Upper lobe of right lung (tissue), 1 donor: ENCODE measurements at regions not wholly inside any gene's neighbourhood (a gene's known extent, or its start where the extent isn't known, plus 50 kb on each side); places are given as distances from the start of the nearest gene placed in this dataset.

Source experiments
- ATAC-seq: fragments of 200-7000 bp; cut with Tn5 transposase; one replicate; pipeline ENCODE4 v1.9.1; 2020; ENCODE audit warnings: mild to moderate bottlenecking, moderate library complexity
- DNase-seq: peaks from one replicate; pipeline ENCODE4 v3.0.0-alpha.2; 2020
- H3K27ac ChIP-seq: fragments of 200-600 bp; one replicate; pipeline ENCODE4 v1.8.0; 2022
- H3K27me3 ChIP-seq: fragments of 200-600 bp; one replicate; pipeline ENCODE4 v1.8.0; 2022; ENCODE audit warnings: mild to moderate bottlenecking
- H3K36me3 ChIP-seq: fragments of 200-600 bp; one replicate; pipeline ENCODE4 v1.8.0; 2022
- H3K4me1 ChIP-seq: fragments of 200-600 bp; one replicate; pipeline ENCODE4 v1.8.0; 2022
- H3K4me3 ChIP-seq: fragments of 200-600 bp; one replicate; pipeline ENCODE4 v1.8.0; 2022; ENCODE audit warnings: mild to moderate bottlenecking
- H3K9me3 ChIP-seq: fragments of 200-600 bp; one replicate; pipeline ENCODE4 v1.8.0; 2022
- intact Hi-C: fragments of 100-400 bp; cut with DNase I; formaldehyde crosslinking; loops from one replicate; pipeline ENCODE4 v1.11.0; 2022
- TF ChIP-seq, protein P1 (sequence below): fragments of 200-600 bp; IDR thresholded peaks from one replicate; pipeline ENCODE4 v1.8.0; 2022; ENCODE audit warnings: antibody characterized with exemption
- donor health status: DM: no; HTN: yes; CAD: no; lungs with severe emphysema.

DNA sequence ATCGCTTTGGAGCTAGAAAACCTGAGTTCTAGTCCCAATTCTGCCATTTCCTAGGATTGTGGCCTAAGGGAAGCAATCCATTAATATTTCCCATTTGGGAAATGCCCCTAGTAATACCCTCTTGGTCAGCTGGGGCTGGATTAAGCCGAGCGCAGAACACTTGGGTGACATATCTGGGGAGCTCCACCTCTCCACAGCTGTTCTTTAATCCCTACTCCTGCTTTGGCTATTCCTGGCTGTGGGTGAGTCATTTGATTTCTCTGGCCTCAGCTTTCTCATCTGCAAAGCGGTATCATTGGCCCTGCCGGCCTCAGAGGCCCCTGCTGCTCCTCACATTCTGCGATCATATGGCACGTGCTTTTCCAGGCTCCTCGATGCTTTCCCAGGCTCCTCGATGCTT lies 108.3 kb downstream of the BUB3 start:
- no peaks in the 10 kb centered on the region for H3K36me3 ChIP-seq
- intact Hi-C loops, result no loop called here
- TF ChIP-seq, protein P1, sequence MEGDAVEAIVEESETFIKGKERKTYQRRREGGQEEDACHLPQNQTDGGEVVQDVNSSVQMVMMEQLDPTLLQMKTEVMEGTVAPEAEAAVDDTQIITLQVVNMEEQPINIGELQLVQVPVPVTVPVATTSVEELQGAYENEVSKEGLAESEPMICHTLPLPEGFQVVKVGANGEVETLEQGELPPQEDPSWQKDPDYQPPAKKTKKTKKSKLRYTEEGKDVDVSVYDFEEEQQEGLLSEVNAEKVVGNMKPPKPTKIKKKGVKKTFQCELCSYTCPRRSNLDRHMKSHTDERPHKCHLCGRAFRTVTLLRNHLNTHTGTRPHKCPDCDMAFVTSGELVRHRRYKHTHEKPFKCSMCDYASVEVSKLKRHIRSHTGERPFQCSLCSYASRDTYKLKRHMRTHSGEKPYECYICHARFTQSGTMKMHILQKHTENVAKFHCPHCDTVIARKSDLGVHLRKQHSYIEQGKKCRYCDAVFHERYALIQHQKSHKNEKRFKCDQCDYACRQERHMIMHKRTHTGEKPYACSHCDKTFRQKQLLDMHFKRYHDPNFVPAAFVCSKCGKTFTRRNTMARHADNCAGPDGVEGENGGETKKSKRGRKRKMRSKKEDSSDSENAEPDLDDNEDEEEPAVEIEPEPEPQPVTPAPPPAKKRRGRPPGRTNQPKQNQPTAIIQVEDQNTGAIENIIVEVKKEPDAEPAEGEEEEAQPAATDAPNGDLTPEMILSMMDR, result no peak
- no peaks in the 10 kb centered on the region for H3K4me1 ChIP-seq
- no peaks in the 10 kb centered on the region for H3K27me3 ChIP-seq
- DNase-seq (no peak), ATAC-seq (no peak)
- no peak overlapping the region for H3K27ac ChIP-seq
- no peak overlapping the region for H3K4me3 ChIP-seq
- H3K9me3 ChIP-seq, result no peaks in the 10 kb centered on the region

DNA sequence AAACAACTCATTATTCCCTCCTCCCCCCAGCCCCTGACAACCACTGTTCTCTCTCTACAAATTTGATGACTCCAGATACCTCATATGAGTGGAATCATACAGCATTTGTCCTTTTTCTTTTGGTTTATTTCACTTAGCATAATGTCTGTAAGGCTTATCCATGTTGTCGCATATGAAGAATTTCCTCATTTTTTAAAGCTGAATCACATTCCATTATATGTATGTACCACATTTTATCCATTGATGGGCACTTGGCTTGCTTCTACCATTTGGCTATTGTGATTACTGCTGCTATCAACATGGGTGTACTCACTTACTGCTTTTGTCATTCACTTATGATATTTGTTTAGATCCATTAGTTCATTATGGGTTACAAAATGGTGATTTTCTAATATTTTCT lies 112.8 kb downstream of the BUB3 start:
- Histone ChIP-seq H3K36me3 (no peaks in the 10 kb centered on the region), H3K27me3 (no peaks in the 10 kb centered on the region), H3K9me3 (no peaks in the 10 kb centered on the region), H3K4me3 (no peak overlapping the region), H3K4me1 (no peaks in the 10 kb centered on the region), H3K27ac (no peak overlapping the region)
- DNase-seq (no peak), ATAC-seq (no peak)
- intact Hi-C loops, result no loop called here
- TF ChIP-seq, protein P1, result no peak

DNA sequence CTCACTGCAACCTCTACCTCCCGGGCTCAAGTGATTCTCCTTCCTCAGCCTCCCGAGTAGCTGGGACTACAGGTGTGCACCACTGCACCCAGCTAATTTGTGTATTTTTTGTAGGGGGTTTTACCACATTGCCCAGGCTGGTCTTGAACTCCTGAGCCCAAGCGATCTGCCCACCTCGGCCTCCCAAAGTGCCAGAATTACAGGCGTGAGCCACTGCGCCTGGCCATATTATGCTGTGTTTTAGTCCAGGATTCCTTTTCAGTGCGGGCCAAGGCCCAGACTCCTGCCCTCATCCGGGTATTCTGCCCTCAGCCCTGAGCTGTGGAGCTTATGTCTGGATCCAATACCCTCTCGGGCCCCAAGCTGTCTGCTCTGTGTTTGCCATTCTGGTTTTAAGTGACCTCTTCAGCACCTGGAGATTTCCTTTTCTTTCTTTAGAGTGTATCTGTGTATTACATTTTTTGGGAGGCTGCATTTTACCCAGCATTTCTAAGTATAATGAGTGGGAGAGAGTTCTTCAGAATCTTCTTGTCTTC lies 114.9 kb downstream of the BUB3 start:
- TF ChIP-seq, protein P1, result no peak
- no peaks in the 10 kb centered on the region for H3K27me3 ChIP-seq

DNA sequence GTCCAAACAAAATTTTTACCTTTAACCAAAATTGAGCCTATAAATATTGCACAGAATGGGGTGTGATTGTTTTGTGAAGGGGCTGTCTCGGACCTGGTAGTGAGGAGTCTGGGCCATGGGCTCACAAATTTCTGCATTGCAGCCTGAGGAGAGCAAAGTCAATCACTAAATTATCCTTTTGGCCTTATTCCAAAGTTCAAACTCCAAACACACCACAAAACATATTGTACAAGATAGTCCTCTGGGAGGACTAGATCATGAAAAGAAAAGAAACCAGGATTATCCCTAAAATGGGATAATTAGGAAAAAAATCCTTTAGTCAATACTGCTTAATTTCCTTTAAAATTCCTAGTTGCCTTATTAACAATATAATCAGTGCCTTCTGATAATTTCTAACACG lies 115.5 kb downstream of the BUB3 start:
- TF ChIP-seq, protein P1, result no peak
- Histone ChIP-seq H3K4me3 (no peak overlapping the region), H3K4me1 (no peaks in the 10 kb centered on the region), H3K27me3 (no peaks in the 10 kb centered on the region), H3K36me3 (no peaks in the 10 kb centered on the region), H3K27ac (no peak overlapping the region), H3K9me3 (no peaks in the 10 kb centered on the region)
- no peak for DNase-seq
- ATAC-seq, result no peak
- intact Hi-C loops, result no loop called here

More for the DNA sequence above, 114.9 kb downstream of the BUB3 start:
- ATAC-seq, result peak; percentile 67
- no peak for DNase-seq
- Histone ChIP-seq H3K4me3 (no peak overlapping the region), H3K9me3 (no peaks in the 10 kb centered on the region), H3K27ac (no peak overlapping the region), H3K4me1 (no peaks in the 10 kb centered on the region), H3K36me3 (no peaks in the 10 kb centered on the region)
- intact Hi-C loops, result no loop called here

DNA sequence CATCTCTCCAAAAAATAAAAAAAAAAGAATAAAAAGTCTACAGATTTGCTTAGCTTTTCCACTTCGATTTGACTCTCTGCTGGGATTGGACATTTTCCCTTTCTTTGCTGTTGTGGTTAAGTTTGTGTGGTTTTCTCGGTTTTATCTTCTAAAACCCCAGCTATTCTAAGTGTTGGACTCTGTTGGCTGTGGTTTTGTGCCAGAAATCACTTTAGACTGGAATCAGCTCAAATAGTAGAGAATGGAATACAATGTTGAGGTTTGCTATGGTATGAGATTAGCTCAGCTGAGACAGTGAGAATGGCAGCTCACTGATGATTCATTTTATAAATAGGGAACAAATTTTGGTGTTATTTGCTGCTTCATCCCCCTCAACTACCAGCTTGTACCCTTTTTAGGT lies 116.0 kb downstream of the BUB3 start:
- TF ChIP-seq, protein P1, result no peak
- intact Hi-C loops, result no loop called here

DNA sequence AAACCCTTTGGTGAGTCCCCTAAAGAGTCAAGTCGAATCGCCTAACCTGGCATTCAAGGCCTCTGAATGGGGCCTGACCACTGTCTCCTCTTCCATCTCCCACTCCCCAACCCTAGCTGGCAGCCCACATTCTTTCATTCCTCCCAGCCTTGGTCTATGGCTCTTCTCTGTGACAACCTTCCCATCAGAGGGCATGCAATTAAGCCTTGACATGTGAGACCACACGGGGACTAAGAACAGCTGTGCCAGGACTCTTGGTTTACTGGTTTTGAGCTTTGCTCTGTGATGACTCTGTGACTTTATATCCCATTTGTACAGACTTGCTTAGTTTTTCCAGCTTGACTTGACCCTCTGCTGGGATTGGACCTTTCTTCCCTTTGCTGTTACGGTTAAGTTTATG lies 116.6 kb downstream of the BUB3 start:
- H3K4me1 ChIP-seq, result no peaks in the 10 kb centered on the region
- H3K27me3 ChIP-seq, result no peaks in the 10 kb centered on the region
- no peak overlapping the region for H3K4me3 ChIP-seq
- intact Hi-C loops, result no loop called here
- H3K9me3 ChIP-seq, result no peaks in the 10 kb centered on the region
- no peak overlapping the region for H3K27ac ChIP-seq
- TF ChIP-seq, protein P1, result no peak
- ATAC-seq (no peak), DNase-seq (no peak)
- H3K36me3 ChIP-seq, result no peaks in the 10 kb centered on the region

More for the DNA sequence above, 116.0 kb downstream of the BUB3 start:
- DNase-seq (no peak), ATAC-seq (no peak)
- Histone ChIP-seq H3K27me3 (no peaks in the 10 kb centered on the region), H3K27ac (no peak overlapping the region), H3K36me3 (no peaks in the 10 kb centered on the region), H3K9me3 (no peaks in the 10 kb centered on the region), H3K4me1 (no peaks in the 10 kb centered on the region), H3K4me3 (no peak overlapping the region)
